NCI-H2196 (cell line): ENCODE measurements at regions not wholly inside any gene's neighbourhood (a gene's known extent, or its start where the extent isn't known, plus 50 kb on each side); places are given as distances from the start of the nearest gene placed in this dataset.
"Not testable (repeated sequence)": the region's sequence is repeated elsewhere in the genome, so short reads cannot be mapped to it uniquely, and the experiment has no call there.

ENCODE experiments used
- DNase-seq: peaks from one replicate; lab custom pipeline; 2025; ENCODE audit not compliant: unreplicated experiment; lab: John Stamatoyannopoulos, UW

- DNase-seq, result no peak
Observed at GRCh38 chr12:18008642-18009041, 81.4 kb downstream of the RERGL start.

- no peak for DNase-seq
Observed at GRCh38 chr12:17999174-17999801, 90.7 kb downstream of the RERGL start.

GRCh38 chr12:17992002-17992656 is 97.9 kb downstream of the RERGL start:
- peak; percentile 4 for DNase-seq

GRCh38 chr12:17982556-17982955 is 107.4 kb downstream of the RERGL start:
- no peak for DNase-seq

GRCh38 chr12:17976202-17976601 is 113.8 kb downstream of the RERGL start:
- DNase-seq, result no peak

- no peak for DNase-seq
Observed at GRCh38 chr12:17975763-17976162, 114.2 kb downstream of the RERGL start.

GRCh38 chr12:17975239-17975638 is 114.8 kb downstream of the RERGL start:
- no peak for DNase-seq

- no peak for DNase-seq
Observed at GRCh38 chr12:17971850-17972249, 118.1 kb downstream of the RERGL start.

GRCh38 chr12:17954788-17955187 is 135.2 kb downstream of the RERGL start:
- no peak for DNase-seq

- DNase-seq, result no peak
Observed at GRCh38 chr12:17950898-17951297, 139.1 kb downstream of the RERGL start.

GRCh38 chr12:17949558-17950141 is 140.3 kb downstream of the RERGL start:
- DNase-seq, result no peak

GRCh38 chr12:17928708-17929366 is 161.2 kb downstream of the RERGL start:
- DNase-seq, result no peak

- DNase-seq, result no peak
Observed at GRCh38 chr12:17918013-17918412, 172.0 kb downstream of the RERGL start.

- no peak for DNase-seq
Observed at GRCh38 chr12:17884581-17884980, 205.4 kb downstream of the RERGL start.

GRCh38 chr12:17878714-17879113 is 211.3 kb downstream of the RERGL start:
- DNase-seq, result no peak

- DNase-seq, result no peak
Observed at GRCh38 chr12:17875230-17875629, 214.8 kb downstream of the RERGL start.

GRCh38 chr12:17866802-17867201 is 223.2 kb downstream of the RERGL start:
- no peak for DNase-seq

- DNase-seq, result not testable (repeated sequence)
Observed at GRCh38 chr12:17855548-17855947, 234.4 kb downstream of the RERGL start.

GRCh38 chr12:17853054-17853453 is 236.9 kb downstream of the RERGL start:
- DNase-seq, result no peak

- no peak for DNase-seq
Observed at GRCh38 chr12:17841496-17841895, 248.5 kb downstream of the RERGL start.

GRCh38 chr12:17829813-17830212 is 260.2 kb downstream of the RERGL start:
- DNase-seq, result no peak

- DNase-seq, result no peak
Observed at GRCh38 chr12:17818931-17819330, 271.1 kb downstream of the RERGL start.
